Fibroblast of lung (primary cell): ENCODE measurements at regions not wholly inside any gene's neighbourhood (a gene's known extent, or its start where the extent isn't known, plus 50 kb on each side); places are given as distances from the start of the nearest gene placed in this dataset.

Source experiments
- EZH2 ChIP-seq: IDR thresholded peaks from 2 replicates; pipeline ENCODE4 v1.5.1; 2012; ENCODE audit warnings: low read length, control low read depth, mild to moderate bottlenecking; ENCODE audit errors: missing control alignments
- TF ChIP-seq, protein P1 (sequence below), 2 donors: IDR thresholded peaks in 1 of 2; conservative IDR thresholded peaks in 1 of 2; 1 replicate in 1 of 2; 2 replicates in 1 of 2; pipeline ENCODE4 v1.5.1; 2011 to 2012; ENCODE audit warnings: low read length in 2 of 2, control low read depth in 1 of 2, inconsistent platforms in 1 of 2, low read depth in 1 of 2, mild to moderate bottlenecking in 1 of 2

DNA sequence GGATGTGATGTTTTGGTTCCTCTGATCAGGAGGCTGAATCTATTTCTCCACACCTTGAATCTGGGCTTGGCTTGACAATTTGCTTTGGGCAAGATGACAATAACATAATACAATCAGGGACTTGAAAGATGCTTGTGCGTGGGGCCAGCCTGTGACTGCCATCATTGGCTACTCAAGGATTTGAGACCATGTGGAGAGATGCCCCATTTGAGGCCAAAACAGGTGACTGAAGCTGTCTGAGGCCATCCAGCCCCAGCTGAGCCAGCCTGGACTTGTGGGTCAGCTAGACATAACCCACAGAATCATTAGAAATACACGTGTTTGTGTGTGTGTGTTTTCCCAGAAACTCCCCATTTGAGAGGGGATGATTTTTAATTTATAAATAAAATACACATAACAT lies 421.5 kb downstream of the PTPRU start:
- TF ChIP-seq, protein P1, sequence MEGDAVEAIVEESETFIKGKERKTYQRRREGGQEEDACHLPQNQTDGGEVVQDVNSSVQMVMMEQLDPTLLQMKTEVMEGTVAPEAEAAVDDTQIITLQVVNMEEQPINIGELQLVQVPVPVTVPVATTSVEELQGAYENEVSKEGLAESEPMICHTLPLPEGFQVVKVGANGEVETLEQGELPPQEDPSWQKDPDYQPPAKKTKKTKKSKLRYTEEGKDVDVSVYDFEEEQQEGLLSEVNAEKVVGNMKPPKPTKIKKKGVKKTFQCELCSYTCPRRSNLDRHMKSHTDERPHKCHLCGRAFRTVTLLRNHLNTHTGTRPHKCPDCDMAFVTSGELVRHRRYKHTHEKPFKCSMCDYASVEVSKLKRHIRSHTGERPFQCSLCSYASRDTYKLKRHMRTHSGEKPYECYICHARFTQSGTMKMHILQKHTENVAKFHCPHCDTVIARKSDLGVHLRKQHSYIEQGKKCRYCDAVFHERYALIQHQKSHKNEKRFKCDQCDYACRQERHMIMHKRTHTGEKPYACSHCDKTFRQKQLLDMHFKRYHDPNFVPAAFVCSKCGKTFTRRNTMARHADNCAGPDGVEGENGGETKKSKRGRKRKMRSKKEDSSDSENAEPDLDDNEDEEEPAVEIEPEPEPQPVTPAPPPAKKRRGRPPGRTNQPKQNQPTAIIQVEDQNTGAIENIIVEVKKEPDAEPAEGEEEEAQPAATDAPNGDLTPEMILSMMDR (conservative IDR thresholded peaks at IDR 0.05 in 1 of 2, IDR thresholded peaks at IDR 0.05 in 1 of 2; ENCODE audit: low read depth in 1 of 2, low read length in 2 of 2) = no peak
- TF ChIP-seq EZH2 = no peak
